ENCODE measurements at regions not wholly inside any gene's neighbourhood (a gene's known extent, or its start where the extent isn't known, plus 50 kb on each side); places are given as distances from the start of the nearest gene placed in this dataset.

GRCh38 chr13:24013189-24013588, 115.9 kb upstream of the C1QTNF9B start:
- Histone ChIP-seq H3K27ac (no peak overlapping the region), H3K4me3 (no peak overlapping the region), H3K27me3 (no peaks in the 10 kb centered on the region), H3K9me3 (no peaks in the 10 kb centered on the region), H3K36me3 (no peaks in the 10 kb centered on the region), H3K4me1 (no peaks in the 10 kb centered on the region)
- intact Hi-C loops (cut with DNase I) = no loop called here
- no peak for DNase-seq (ENCODE audit: extremely low spot score in 2 of 2)
- TF ChIP-seq POLR2A (IDR thresholded peaks at IDR 0.05) (no peak), CTCF (IDR thresholded peaks at IDR 0.05) (no peak), POLR2AphosphoS5 (IDR thresholded peaks at IDR 0.05; ENCODE audit: insufficient read depth in 1 of 2, low read depth in 1 of 2) (no peak)

- Histone ChIP-seq H3K4me3 (no peak overlapping the region), H3K4me1 (no peaks in the 10 kb centered on the region), H3K27ac (no peak overlapping the region), H3K27me3 (no peaks in the 10 kb centered on the region), H3K36me3 (no peaks in the 10 kb centered on the region), H3K9me3 (no peaks in the 10 kb centered on the region)
- intact Hi-C loops (cut with DNase I) = no loop called here
- peak in 1 of 2 donors; percentile 70 for DNase-seq (ENCODE audit: extremely low spot score in 2 of 2)
- no peak for TF ChIP-seq POLR2AphosphoS5 (IDR thresholded peaks at IDR 0.05; ENCODE audit: insufficient read depth in 1 of 2, low read depth in 1 of 2)
These were observed 118.7 kb upstream of the C1QTNF9B start for GRCh38 chr13:24016046-24016445.

- no peaks in the 10 kb centered on the region for H3K36me3 ChIP-seq
- H3K27me3 ChIP-seq = no peaks in the 10 kb centered on the region
- TF ChIP-seq POLR2A (IDR thresholded peaks at IDR 0.05) (no peak), CTCF (IDR thresholded peaks at IDR 0.05) (no peak), POLR2AphosphoS5 (IDR thresholded peaks at IDR 0.05; ENCODE audit: insufficient read depth in 1 of 2, low read depth in 1 of 2) (no peak)
- no peak overlapping the region for H3K4me3 ChIP-seq
- no peaks in the 10 kb centered on the region for H3K9me3 ChIP-seq
- no peaks in the 10 kb centered on the region for H3K4me1 ChIP-seq
- intact Hi-C loops (cut with DNase I) = loop anchor here (5.0 kb wide), 1 partner anchor 200 kb away; no protein-coding TSS in a partner anchor
- DNase-seq (ENCODE audit: extremely low spot score in 2 of 2) = no peak
- H3K27ac ChIP-seq = no peak overlapping the region
These were observed 125.3 kb upstream of the C1QTNF9B start for GRCh38 chr13:24022568-24022967.

- DNase-seq (ENCODE audit: extremely low spot score in 2 of 2) = peak in 1 of 2 donors; percentile 25
- H3K9me3 ChIP-seq = no peaks in the 10 kb centered on the region
- TF ChIP-seq CTCF (IDR thresholded peaks at IDR 0.05) (no peak), POLR2AphosphoS5 (IDR thresholded peaks at IDR 0.05; ENCODE audit: insufficient read depth in 1 of 2, low read depth in 1 of 2) (no peak), POLR2A (IDR thresholded peaks at IDR 0.05) (no peak)
- H3K4me3 ChIP-seq = no peak overlapping the region
- no peaks in the 10 kb centered on the region for H3K4me1 ChIP-seq
- intact Hi-C loops (cut with DNase I) = loop anchor here (5.0 kb wide), 1 partner anchor 199 kb away; no protein-coding TSS in a partner anchor
- H3K36me3 ChIP-seq = no peaks in the 10 kb centered on the region
- H3K27ac ChIP-seq = no peak overlapping the region
- no peaks in the 10 kb centered on the region for H3K27me3 ChIP-seq
These were observed 125.8 kb upstream of the C1QTNF9B start for GRCh38 chr13:24023073-24023472.

- Histone ChIP-seq H3K36me3 (no peaks in the 10 kb centered on the region), H3K4me3 (no peak overlapping the region), H3K27ac (no peak overlapping the region), H3K27me3 (no peaks in the 10 kb centered on the region), H3K4me1 (peaks cover 9% of the 10 kb centered on the region), H3K9me3 (no peaks in the 10 kb centered on the region)
- no peak for DNase-seq (ENCODE audit: extremely low spot score in 2 of 2)
- intact Hi-C loops (cut with DNase I) = no loop called here
- TF ChIP-seq POLR2AphosphoS5 (IDR thresholded peaks at IDR 0.05; ENCODE audit: insufficient read depth in 1 of 2, low read depth in 1 of 2) (no peak), CTCF (IDR thresholded peaks at IDR 0.05) (no peak), POLR2A (IDR thresholded peaks at IDR 0.05) (no peak)
These were observed 130.2 kb upstream of the C1QTNF9B start for GRCh38 chr13:24027494-24027893.
